ENCODE measurements at regions not wholly inside any gene's neighbourhood (a gene's known extent, or its start where the extent isn't known, plus 50 kb on each side); places are given as distances from the start of the nearest gene placed in this dataset.

DNA sequence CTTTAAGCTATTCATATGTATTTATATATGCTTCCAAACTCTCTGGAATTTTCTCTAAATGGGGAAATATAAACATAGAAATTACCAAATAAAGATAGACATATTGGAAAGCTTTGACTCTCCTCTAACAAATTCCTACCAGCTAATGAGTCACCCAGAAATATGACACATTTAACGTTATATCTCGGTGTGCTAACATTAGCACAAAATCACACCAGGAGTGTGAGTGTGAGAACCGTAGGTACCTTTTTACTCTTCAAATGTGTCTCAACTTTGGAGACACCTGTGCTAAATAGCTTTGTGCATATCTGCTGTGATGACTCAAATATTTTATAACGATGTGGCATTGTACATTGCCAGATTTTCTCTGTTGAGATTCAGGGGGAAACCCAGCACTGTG, 714.4 kb downstream of the METTL15 start:
- Histone ChIP-seq H3K27me3 (ENCODE audit: insufficient read depth, low read length) (no peaks in the 10 kb centered on the region), H3K79me2 (ENCODE audit: control insufficient read depth, insufficient read depth, low read length, poor library complexity) (no peaks in the 10 kb centered on the region), H3K9me3 (ENCODE audit: insufficient read depth, low read depth, low read length) (no peaks in the 10 kb centered on the region), H3K79me1 (ENCODE audit: low read length) (no peaks in the 10 kb centered on the region), H3K4me3 (ENCODE audit: low read depth, low read length) (no peak overlapping the region), H2BK120ac (ENCODE audit: insufficient read depth, low read length, poor library complexity) (no peak overlapping the region), H4K91ac (ENCODE audit: low read depth, low read length) (no peak overlapping the region), H3K4me2 (ENCODE audit: low read length) (no peak overlapping the region), H4K12ac (ENCODE audit: low read depth, low read length) (no peak overlapping the region), H2AFZ (ENCODE audit: insufficient read depth, low read length, poor library complexity) (no peak overlapping the region), H3K4me1 (ENCODE audit: control insufficient read depth in 1 of 2, insufficient read depth in 2 of 2, low read length in 2 of 2) (no peaks in the 10 kb centered on the region), H4K8ac (ENCODE audit: low read depth, low read length) (no peak overlapping the region), H2BK12ac (ENCODE audit: low read length) (no peak overlapping the region), H3K27ac (ENCODE audit: low read depth, low read length) (no peak overlapping the region), H2BK5ac (ENCODE audit: low read depth, low read length, poor library complexity) (no peak overlapping the region), H3K4ac (ENCODE audit: low read depth, low read length) (no peak overlapping the region), H3K23ac (ENCODE audit: low read length) (no peak overlapping the region), H3K36me3 (ENCODE audit: control insufficient read depth in 1 of 2, insufficient read depth in 2 of 2, low read length in 2 of 2) (no peaks in the 10 kb centered on the region), H3K9ac (ENCODE audit: low read length) (no peak overlapping the region), H2AK5ac (ENCODE audit: low read length) (no peak overlapping the region), H3K18ac (ENCODE audit: low read length) (no peak overlapping the region), H3K14ac (ENCODE audit: low read length) (no peak overlapping the region)
- no CpG with 5 or more reads among the region's 4 CpGs for WGBS (ENCODE audit: extremely low coverage, insufficient coverage, insufficient read length)
- DNase-seq = no peak

DNA sequence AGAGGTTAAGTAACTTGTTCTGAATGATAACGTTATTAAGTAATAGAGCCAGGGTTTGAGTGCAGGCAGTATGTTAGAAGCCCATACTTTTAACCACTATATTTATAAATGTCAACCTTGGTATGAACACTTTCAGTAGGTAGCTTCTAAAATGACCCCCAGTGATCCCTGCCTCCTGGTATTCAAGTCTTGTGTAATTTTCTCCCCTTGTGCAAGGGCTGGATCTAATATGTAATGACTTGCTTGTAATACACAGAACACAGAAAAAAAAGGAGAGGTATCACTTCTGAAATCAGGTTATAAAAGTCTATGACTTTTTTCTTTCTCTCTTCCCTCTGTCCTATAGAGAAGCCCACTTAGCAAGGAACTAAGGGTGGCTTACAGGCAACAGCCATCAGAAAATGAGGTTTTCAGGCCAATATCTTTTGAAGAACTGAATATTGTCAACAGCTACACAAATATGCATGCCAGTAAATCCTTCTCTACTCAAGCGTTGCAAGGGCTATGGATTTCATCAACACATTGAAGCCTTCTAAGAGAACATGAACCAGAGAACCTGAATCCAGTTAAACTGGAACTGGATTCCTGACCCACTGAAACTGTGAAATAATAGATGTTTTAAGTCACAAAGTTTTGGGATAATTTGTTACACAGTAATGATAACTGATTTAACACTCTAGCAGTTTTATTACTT, 712.3 kb downstream of the METTL15 start:
- H3K18ac ChIP-seq (ENCODE audit: low read length) = no peak overlapping the region
- DNase-seq = no peak
- no peak overlapping the region for H2AFZ ChIP-seq (ENCODE audit: insufficient read depth, low read length, poor library complexity)
- WGBS (ENCODE audit: extremely low coverage, insufficient coverage, insufficient read length) = no CpG with 5 or more reads among the region's 2 CpGs
- H3K4me3 ChIP-seq (ENCODE audit: low read depth, low read length) = no peak overlapping the region
- no peak overlapping the region for H2AK5ac ChIP-seq (ENCODE audit: low read length)
- H3K27ac ChIP-seq (ENCODE audit: low read depth, low read length) = no peak overlapping the region
- no peak overlapping the region for H3K14ac ChIP-seq (ENCODE audit: low read length)
- H3K79me2 ChIP-seq (ENCODE audit: control insufficient read depth, insufficient read depth, low read length, poor library complexity) = no peaks in the 10 kb centered on the region
- H4K12ac ChIP-seq (ENCODE audit: low read depth, low read length) = no peak overlapping the region
- no peak overlapping the region for H2BK5ac ChIP-seq (ENCODE audit: low read depth, low read length, poor library complexity)
- H2BK120ac ChIP-seq (ENCODE audit: insufficient read depth, low read length, poor library complexity) = no peak overlapping the region
- H3K23ac ChIP-seq (ENCODE audit: low read length) = no peak overlapping the region
- no peak overlapping the region for H3K4me2 ChIP-seq (ENCODE audit: low read length)
- no peak overlapping the region for H3K4ac ChIP-seq (ENCODE audit: low read depth, low read length)
- H2BK12ac ChIP-seq (ENCODE audit: low read length) = no peak overlapping the region
- H3K36me3 ChIP-seq (ENCODE audit: control insufficient read depth in 1 of 2, insufficient read depth in 2 of 2, low read length in 2 of 2) = no peaks in the 10 kb centered on the region
- H4K91ac ChIP-seq (ENCODE audit: low read depth, low read length) = no peak overlapping the region
- H3K9me3 ChIP-seq (ENCODE audit: insufficient read depth, low read depth, low read length) = no peaks in the 10 kb centered on the region
- no peaks in the 10 kb centered on the region for H3K4me1 ChIP-seq (ENCODE audit: control insufficient read depth in 1 of 2, insufficient read depth in 2 of 2, low read length in 2 of 2)
- H3K27me3 ChIP-seq (ENCODE audit: insufficient read depth, low read length) = no peaks in the 10 kb centered on the region
- H3K9ac ChIP-seq (ENCODE audit: low read length) = no peak overlapping the region
- no peak overlapping the region for H4K8ac ChIP-seq (ENCODE audit: low read depth, low read length)
- H3K79me1 ChIP-seq (ENCODE audit: low read length) = no peaks in the 10 kb centered on the region

DNA sequence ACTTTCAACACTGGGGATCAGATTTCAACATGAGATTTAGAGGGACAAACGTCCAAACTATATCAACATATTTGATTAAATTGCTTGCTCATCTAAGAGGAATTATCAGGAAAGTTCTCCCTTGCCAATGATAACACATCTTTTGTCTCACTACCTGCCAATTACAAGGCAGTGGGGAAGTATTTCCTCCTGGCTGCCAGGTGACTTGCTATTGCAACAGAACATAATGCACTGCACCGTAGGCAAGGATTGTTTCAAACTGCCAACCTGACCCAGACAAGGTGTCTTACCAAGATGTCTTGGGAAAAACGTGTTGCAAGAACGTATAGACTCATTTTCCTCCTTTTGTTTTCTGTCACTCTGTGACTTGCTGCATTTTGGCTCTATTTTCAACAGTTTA, 711.6 kb downstream of the METTL15 start:
- Histone ChIP-seq H3K4me1 (ENCODE audit: control insufficient read depth in 1 of 2, insufficient read depth in 2 of 2, low read length in 2 of 2) (no peaks in the 10 kb centered on the region), H2BK12ac (ENCODE audit: low read length) (no peak overlapping the region), H3K9me3 (ENCODE audit: insufficient read depth, low read depth, low read length) (no peaks in the 10 kb centered on the region), H3K27ac (ENCODE audit: low read depth, low read length) (no peak overlapping the region), H3K18ac (ENCODE audit: low read length) (no peak overlapping the region), H3K9ac (ENCODE audit: low read length) (no peak overlapping the region), H3K4ac (ENCODE audit: low read depth, low read length) (no peak overlapping the region), H3K14ac (ENCODE audit: low read length) (no peak overlapping the region), H3K79me1 (ENCODE audit: low read length) (no peaks in the 10 kb centered on the region), H4K8ac (ENCODE audit: low read depth, low read length) (no peak overlapping the region), H3K79me2 (ENCODE audit: control insufficient read depth, insufficient read depth, low read length, poor library complexity) (no peaks in the 10 kb centered on the region), H3K23ac (ENCODE audit: low read length) (no peak overlapping the region), H2BK120ac (ENCODE audit: insufficient read depth, low read length, poor library complexity) (no peak overlapping the region), H3K27me3 (ENCODE audit: insufficient read depth, low read length) (no peaks in the 10 kb centered on the region), H4K91ac (ENCODE audit: low read depth, low read length) (no peak overlapping the region), H3K36me3 (ENCODE audit: control insufficient read depth in 1 of 2, insufficient read depth in 2 of 2, low read length in 2 of 2) (no peaks in the 10 kb centered on the region), H2BK5ac (ENCODE audit: low read depth, low read length, poor library complexity) (no peak overlapping the region), H3K4me2 (ENCODE audit: low read length) (no peak overlapping the region), H2AFZ (ENCODE audit: insufficient read depth, low read length, poor library complexity) (no peak overlapping the region), H3K4me3 (ENCODE audit: low read depth, low read length) (no peak overlapping the region), H2AK5ac (ENCODE audit: low read length) (no peak overlapping the region), H4K12ac (ENCODE audit: low read depth, low read length) (no peak overlapping the region)
- no CpG with 5 or more reads among the region's 4 CpGs for WGBS (ENCODE audit: extremely low coverage, insufficient coverage, insufficient read length)
- no peak for DNase-seq

DNA sequence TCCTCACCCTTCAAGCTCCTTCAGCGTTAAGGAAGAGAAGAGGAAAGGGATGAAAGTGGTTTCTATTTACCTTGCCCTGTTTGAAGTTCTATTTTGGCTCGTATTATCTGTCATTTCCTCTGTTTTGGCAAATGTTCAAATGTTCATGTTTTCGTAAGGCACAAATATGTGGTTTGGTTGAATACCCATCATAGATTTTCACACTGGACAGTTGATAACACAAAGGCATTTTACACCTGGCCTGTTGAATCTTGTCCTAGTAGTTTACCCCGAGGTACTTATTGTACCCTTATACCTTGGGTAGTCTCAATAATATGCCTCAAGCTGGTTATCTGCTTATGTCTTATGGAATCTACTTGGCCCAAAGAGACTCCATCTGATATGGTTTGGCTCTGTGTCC, 706.9 kb downstream of the METTL15 start:
- no peak overlapping the region for H3K23ac ChIP-seq (ENCODE audit: low read length)
- H3K27ac ChIP-seq (ENCODE audit: low read depth, low read length) = no peak overlapping the region
- H3K9ac ChIP-seq (ENCODE audit: low read length) = no peak overlapping the region
- no peak overlapping the region for H3K14ac ChIP-seq (ENCODE audit: low read length)
- H3K4me1 ChIP-seq (ENCODE audit: control insufficient read depth in 1 of 2, insufficient read depth in 2 of 2, low read length in 2 of 2) = no peaks in the 10 kb centered on the region
- H3K79me1 ChIP-seq (ENCODE audit: low read length) = no peaks in the 10 kb centered on the region
- H3K18ac ChIP-seq (ENCODE audit: low read length) = no peak overlapping the region
- no peak overlapping the region for H4K12ac ChIP-seq (ENCODE audit: low read depth, low read length)
- H3K4ac ChIP-seq (ENCODE audit: low read depth, low read length) = no peak overlapping the region
- no peak overlapping the region for H2BK5ac ChIP-seq (ENCODE audit: low read depth, low read length, poor library complexity)
- H3K27me3 ChIP-seq (ENCODE audit: insufficient read depth, low read length) = no peaks in the 10 kb centered on the region
- no peak overlapping the region for H4K91ac ChIP-seq (ENCODE audit: low read depth, low read length)
- H3K36me3 ChIP-seq (ENCODE audit: control insufficient read depth in 1 of 2, insufficient read depth in 2 of 2, low read length in 2 of 2) = no peaks in the 10 kb centered on the region
- no peak overlapping the region for H3K4me3 ChIP-seq (ENCODE audit: low read depth, low read length)
- WGBS (ENCODE audit: extremely low coverage, insufficient coverage, insufficient read length) = no CpG with 5 or more reads among the region's 4 CpGs
- peak in 1 of 2 donors; percentile 48 for DNase-seq
- H2AFZ ChIP-seq (ENCODE audit: insufficient read depth, low read length, poor library complexity) = no peak overlapping the region
- no peak overlapping the region for H2AK5ac ChIP-seq (ENCODE audit: low read length)
- H3K4me2 ChIP-seq (ENCODE audit: low read length) = no peak overlapping the region
- no peak overlapping the region for H4K8ac ChIP-seq (ENCODE audit: low read depth, low read length)
- H3K79me2 ChIP-seq (ENCODE audit: control insufficient read depth, insufficient read depth, low read length, poor library complexity) = no peaks in the 10 kb centered on the region
- H2BK12ac ChIP-seq (ENCODE audit: low read length) = no peak overlapping the region
- H2BK120ac ChIP-seq (ENCODE audit: insufficient read depth, low read length, poor library complexity) = no peak overlapping the region
- no peaks in the 10 kb centered on the region for H3K9me3 ChIP-seq (ENCODE audit: insufficient read depth, low read depth, low read length)

Measured in trophoblast cell (in vitro differentiated cells and primary cell).